ENCODE measurements at regions not wholly inside any gene's neighbourhood (a gene's known extent, or its start where the extent isn't known, plus 50 kb on each side); places are given as distances from the start of the nearest gene placed in this dataset.

DNA sequence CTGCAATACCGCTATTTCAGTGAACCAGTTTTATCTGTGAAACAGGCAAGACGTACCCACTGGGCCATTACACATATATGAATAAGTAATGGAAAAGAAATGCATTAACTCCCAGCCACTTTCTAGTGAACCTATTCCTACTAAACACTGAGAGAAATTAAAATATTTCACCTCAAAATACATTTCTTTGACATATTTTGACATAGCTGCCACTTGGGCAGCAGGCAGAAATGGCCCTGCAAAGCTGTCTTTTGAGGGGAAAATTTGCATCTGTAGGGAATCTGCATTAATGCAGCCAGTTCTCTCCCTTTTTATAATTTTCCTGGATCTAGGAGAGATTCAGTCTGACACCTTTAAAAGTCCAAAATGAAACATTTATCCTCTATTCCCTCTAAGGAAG, 714.8 kb upstream of the POM121L12 start:
- no peaks in the 10 kb centered on the region for H3K9me3 ChIP-seq
- H3K27ac ChIP-seq = no peak overlapping the region
- no peak for DNase-seq
- no peak overlapping the region for H3K4me3 ChIP-seq
- TF ChIP-seq POLR2A (IDR thresholded peaks at IDR 0.05) = no peak
- TF ChIP-seq, protein P1, sequence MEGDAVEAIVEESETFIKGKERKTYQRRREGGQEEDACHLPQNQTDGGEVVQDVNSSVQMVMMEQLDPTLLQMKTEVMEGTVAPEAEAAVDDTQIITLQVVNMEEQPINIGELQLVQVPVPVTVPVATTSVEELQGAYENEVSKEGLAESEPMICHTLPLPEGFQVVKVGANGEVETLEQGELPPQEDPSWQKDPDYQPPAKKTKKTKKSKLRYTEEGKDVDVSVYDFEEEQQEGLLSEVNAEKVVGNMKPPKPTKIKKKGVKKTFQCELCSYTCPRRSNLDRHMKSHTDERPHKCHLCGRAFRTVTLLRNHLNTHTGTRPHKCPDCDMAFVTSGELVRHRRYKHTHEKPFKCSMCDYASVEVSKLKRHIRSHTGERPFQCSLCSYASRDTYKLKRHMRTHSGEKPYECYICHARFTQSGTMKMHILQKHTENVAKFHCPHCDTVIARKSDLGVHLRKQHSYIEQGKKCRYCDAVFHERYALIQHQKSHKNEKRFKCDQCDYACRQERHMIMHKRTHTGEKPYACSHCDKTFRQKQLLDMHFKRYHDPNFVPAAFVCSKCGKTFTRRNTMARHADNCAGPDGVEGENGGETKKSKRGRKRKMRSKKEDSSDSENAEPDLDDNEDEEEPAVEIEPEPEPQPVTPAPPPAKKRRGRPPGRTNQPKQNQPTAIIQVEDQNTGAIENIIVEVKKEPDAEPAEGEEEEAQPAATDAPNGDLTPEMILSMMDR (IDR thresholded peaks at IDR 0.05) = no peak
- intact Hi-C loops (cut with DNase I; ENCODE audit: low total_unique reads) = no loop called here
- WGBS, 2 donors = 95 to 96% methylated on average over 2 of the region's 2 CpGs
- no peaks in the 10 kb centered on the region for H3K4me1 ChIP-seq
- H3K36me3 ChIP-seq (ENCODE audit: low read depth, missing control alignments) = no peaks in the 10 kb centered on the region
- H3K27me3 ChIP-seq = no peaks in the 10 kb centered on the region

GRCh38 chr7:52317921-52318320, 717.5 kb upstream of the POM121L12 start:
- H3K4me1 ChIP-seq = no peaks in the 10 kb centered on the region
- TF ChIP-seq, protein P1 (IDR thresholded peaks at IDR 0.05) = no peak
- no peak for TF ChIP-seq POLR2A (IDR thresholded peaks at IDR 0.05)
- intact Hi-C loops (cut with DNase I; ENCODE audit: low total_unique reads) = no loop called here

DNA sequence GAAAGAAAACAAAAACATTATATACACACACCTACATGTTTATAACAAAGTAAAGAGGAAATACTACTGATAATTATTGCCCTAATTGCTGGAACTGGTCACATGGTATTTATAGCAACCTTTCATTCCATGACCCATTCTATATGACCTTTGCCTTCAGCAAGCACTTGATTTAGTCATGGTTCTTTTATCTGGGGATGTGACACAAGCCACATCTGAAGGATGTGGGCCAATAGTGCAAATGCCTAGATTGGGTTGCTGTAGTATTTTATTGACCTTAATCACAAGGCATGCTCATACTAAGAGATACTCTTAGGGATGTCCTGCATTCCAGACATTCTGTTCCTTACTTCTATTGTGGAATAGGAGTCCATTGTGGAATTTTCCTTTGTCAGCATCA, 723.5 kb upstream of the POM121L12 start:
- Histone ChIP-seq H3K36me3 (ENCODE audit: low read depth, missing control alignments) (no peaks in the 10 kb centered on the region), H3K27ac (no peak overlapping the region), H3K4me1 (no peaks in the 10 kb centered on the region), H3K27me3 (no peaks in the 10 kb centered on the region), H3K9me3 (no peaks in the 10 kb centered on the region), H3K4me3 (no peak overlapping the region)
- no peak for DNase-seq
- TF ChIP-seq, protein P1 (IDR thresholded peaks at IDR 0.05) = no peak
- TF ChIP-seq POLR2A (IDR thresholded peaks at IDR 0.05) = no peak
- intact Hi-C loops (cut with DNase I; ENCODE audit: low total_unique reads) = no loop called here

More at GRCh38 chr7:52317921-52318320, 717.5 kb upstream of the POM121L12 start:
- Histone ChIP-seq H3K27me3 (no peaks in the 10 kb centered on the region), H3K9me3 (no peaks in the 10 kb centered on the region), H3K27ac (no peak overlapping the region), H3K36me3 (ENCODE audit: low read depth, missing control alignments) (no peaks in the 10 kb centered on the region), H3K4me3 (no peak overlapping the region)
- DNase-seq = no peak
- WGBS, 2 donors = 88 to 93% methylated on average over 1 of the region's 1 CpG

GRCh38 chr7:52309631-52310030, 725.8 kb upstream of the POM121L12 start:
- no peak overlapping the region for H3K4me3 ChIP-seq
- no peak for DNase-seq
- no peak for TF ChIP-seq POLR2A (IDR thresholded peaks at IDR 0.05)
- TF ChIP-seq, protein P1 (IDR thresholded peaks at IDR 0.05) = no peak
- H3K4me1 ChIP-seq = no peaks in the 10 kb centered on the region
- H3K9me3 ChIP-seq = no peaks in the 10 kb centered on the region
- no peaks in the 10 kb centered on the region for H3K36me3 ChIP-seq (ENCODE audit: low read depth, missing control alignments)
- intact Hi-C loops (cut with DNase I; ENCODE audit: low total_unique reads) = no loop called here
- H3K27me3 ChIP-seq = no peaks in the 10 kb centered on the region
- H3K27ac ChIP-seq = no peak overlapping the region

DNA sequence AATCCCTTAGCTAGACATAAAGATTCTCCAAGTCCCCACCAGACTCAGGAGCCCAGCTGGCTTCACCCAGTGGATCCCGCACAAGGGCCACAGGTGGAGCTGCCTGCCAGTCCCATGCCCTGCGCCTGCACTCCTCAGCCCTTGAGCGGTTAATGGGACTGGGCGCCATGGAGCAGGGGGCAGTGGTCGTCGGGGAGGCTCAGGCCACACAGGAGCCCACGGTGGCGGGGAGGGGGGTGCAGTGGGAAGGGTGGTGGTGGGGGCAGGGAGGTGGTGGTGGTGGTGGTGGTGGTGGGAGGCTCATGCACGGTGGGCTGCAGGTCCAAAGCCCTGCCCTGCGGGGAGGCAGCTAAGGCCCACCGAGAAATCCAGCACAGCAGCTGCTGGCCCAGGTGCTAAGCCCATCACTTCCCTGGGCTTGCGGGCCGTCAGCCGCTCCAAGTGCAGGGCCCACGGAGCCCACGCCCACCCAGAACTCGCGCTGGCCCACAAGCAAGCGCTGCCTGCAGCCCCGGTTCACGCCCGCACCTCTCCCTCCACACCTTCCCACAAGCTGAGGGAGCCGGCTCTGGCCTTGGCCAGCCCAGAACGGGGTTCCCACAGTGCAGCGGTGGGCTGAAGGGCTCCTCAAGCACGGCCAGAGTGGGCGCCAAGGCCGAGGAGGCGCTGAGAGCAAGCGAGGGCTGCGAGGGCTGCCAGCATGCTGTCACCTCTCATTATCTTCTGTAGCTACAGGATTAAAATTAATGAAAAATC, 732.5 kb upstream of the POM121L12 start:
- no peak for DNase-seq
- Histone ChIP-seq H3K27me3 (no peaks in the 10 kb centered on the region), H3K36me3 (ENCODE audit: low read depth, missing control alignments) (no peaks in the 10 kb centered on the region), H3K27ac (no peak overlapping the region), H3K4me3 (no peak overlapping the region), H3K9me3 (no peaks in the 10 kb centered on the region), H3K4me1 (no peaks in the 10 kb centered on the region)
- WGBS, 2 donors = 90 to 96% methylated on average over 17 to 28 of the region's 31 CpGs
- TF ChIP-seq POLR2A (IDR thresholded peaks at IDR 0.05) = no peak
- TF ChIP-seq, protein P1 (IDR thresholded peaks at IDR 0.05) = no peak
- intact Hi-C loops (cut with DNase I; ENCODE audit: low total_unique reads) = no loop called here

Data from testis (tissue), 2 donors.